A549 (cell line): ENCODE measurements at regions not wholly inside any gene's neighbourhood (a gene's known extent, or its start where the extent isn't known, plus 50 kb on each side); places are given as distances from the start of the nearest gene placed in this dataset.

ENCODE experiments used
- ATAC-seq, 2 experiments: fragments of 200-7000 bp in 1 of 2; fragments of >200 bp in 1 of 2; cut with Nextera tagmentation in 1 of 2; cut with Tn5 transposase in 1 of 2; 3 replicates each; pipeline versions ENCODE4 v1.8.0 to v1.9.1; 2018 to 2020; ENCODE audit warnings: mild to moderate bottlenecking in 1 of 2, moderate library complexity in 1 of 2
- CTCF ChIA-PET: fragments of 300-600 bp; sonication (Branson Sonifier 250); formaldehyde crosslinking; extraction: SDS; loops from one replicate; lab custom pipeline; 2021; ENCODE audit warnings: antibody characterized with exemption, inconsistent platforms; lab: Yijun Ruan, JAX
- POLR2A ChIA-PET: fragments of 350-600 bp; formaldehyde crosslinking; extraction: SDS; loops from one replicate; lab custom pipeline; 2021; ENCODE audit warnings: antibody characterized with exemption, inconsistent platforms; lab: Yijun Ruan, JAX
- DNase-seq, 2 experiments: peaks; one replicate each; pipeline versions ENCODE4 v3.0.0 to v3.0.0-alpha.2; 2011 to 2016; ENCODE audit warnings: low read depth in 1 of 2, low spot score in 1 of 2
- FAIRE-seq: peaks from 2 replicates; lab custom pipeline; 2011; peaks lifted over from hg19 to GRCh38; lab: Jason Lieb, UNC
- H3K27ac ChIP-seq, 2 experiments: fragments of >200 bp; sonication (Bioruptor Twin); formaldehyde crosslinking; 3 replicates each; pipeline ENCODE4 v1.5.1; 2016 to 2017
- H3K4me1 ChIP-seq: fragments of >200 bp; sonication (Bioruptor Twin); formaldehyde crosslinking; 3 replicates; pipeline ENCODE4 v1.6.1; 2016
- H3K4me2 ChIP-seq: fragments of >200 bp; sonication (Bioruptor Twin); formaldehyde crosslinking; 3 replicates; pipeline ENCODE4 v1.6.1; 2016
- H3K4me3 ChIP-seq: fragments of >200 bp; sonication (Bioruptor Twin); formaldehyde crosslinking; 3 replicates; pipeline ENCODE4 v1.5.1; 2016
- H3K9me3 ChIP-seq: fragments of >200 bp; sonication (Bioruptor Twin); formaldehyde crosslinking; 3 replicates; pipeline ENCODE4 v1.6.1; 2016
- BHLHE40 ChIP-seq: IDR thresholded peaks from 2 replicates; pipeline ENCODE4 v1.6.1; 2012; ENCODE audit warnings: low read depth, low read length, inconsistent platforms
- CBX2 ChIP-seq: fragments of 200-600 bp; sonication (generic); IDR thresholded peaks from 2 replicates; pipeline ENCODE4 v1.6.1; 2016; ENCODE audit warnings: low read depth, mild to moderate bottlenecking, borderline replicate concordance
- CBX8 ChIP-seq: fragments of 200-600 bp; sonication (generic); IDR thresholded peaks from 2 replicates; pipeline ENCODE4 v1.6.1; 2016
- EHMT2 ChIP-seq: fragments of 200-600 bp; sonication (generic); IDR thresholded peaks from 2 replicates; pipeline ENCODE4 v1.6.1; 2016; ENCODE audit warnings: antibody characterized with exemption, low read depth, mild to moderate bottlenecking, moderate library complexity
- ELK1 ChIP-seq: fragments of 150-350 bp; IDR thresholded peaks from 2 replicates; pipeline ENCODE4 v1.6.1; 2014; ENCODE audit warnings: low read depth, mild to moderate bottlenecking, low read length
- EP300 ChIP-seq, 2 experiments: fragments of >200 bp; sonication (Bioruptor Twin); formaldehyde crosslinking; IDR thresholded peaks; 2 replicates in 1 of 2; 3 replicates in 1 of 2; pipeline ENCODE4 v1.6.1; 2016 to 2017
- ESRRA ChIP-seq: fragments of 150-350 bp; IDR thresholded peaks from 2 replicates; pipeline ENCODE4 v1.6.1; 2014; ENCODE audit warnings: mild to moderate bottlenecking, low read length, borderline replicate concordance
- FOSB ChIP-seq: fragments of 250-450 bp; sonication (Bioruptor Pico); IDR thresholded peaks from 2 replicates; pipeline ENCODE4 v1.5.0; 2020; ENCODE audit warnings: mild to moderate bottlenecking, moderate library complexity
- FOXS1 ChIP-seq: fragments of 250-450 bp; sonication (Bioruptor Pico); IDR thresholded peaks from 2 replicates; pipeline ENCODE4 v1.5.0; 2020; ENCODE audit warnings: mild to moderate bottlenecking, moderate library complexity
- HDAC2 ChIP-seq: fragments of 200-600 bp; sonication (generic); IDR thresholded peaks from 2 replicates; pipeline ENCODE4 v1.6.1; 2016
- HES2 ChIP-seq: fragments of >200 bp; sonication (Bioruptor Twin); formaldehyde crosslinking; IDR thresholded peaks from 2 replicates; pipeline ENCODE4 v1.6.1; 2016
- HOXA7 ChIP-seq: fragments of 250-450 bp; sonication (Bioruptor Pico); IDR thresholded peaks from 2 replicates; pipeline ENCODE4 v1.5.0; 2020; ENCODE audit warnings: mild to moderate bottlenecking, moderate library complexity
- HOXB5 ChIP-seq: fragments of 250-450 bp; sonication (Bioruptor Pico); IDR thresholded peaks from 2 replicates; pipeline ENCODE4 v1.5.0; 2020; ENCODE audit warnings: mild to moderate bottlenecking, moderate library complexity
- MAFK ChIP-seq: fragments of 450-650 bp; IDR thresholded peaks from 2 replicates; pipeline ENCODE4 v1.6.1; 2014; ENCODE audit not compliant: partially characterized antibody
- PHF8 ChIP-seq: fragments of 200-600 bp; sonication (generic); IDR thresholded peaks from 2 replicates; pipeline ENCODE4 v1.6.1; 2016; ENCODE audit warnings: low read depth, mild to moderate bottlenecking, antibody characterized with exemption, moderate library complexity, borderline replicate concordance
- POLR2AphosphoS2 ChIP-seq: conservative IDR thresholded peaks from 2 replicates; pipeline ENCODE4 v1.6.1; 2012; ENCODE audit warnings: low read length, improper control_type of control experiment, inconsistent platforms
- RARB ChIP-seq: fragments of 250-450 bp; sonication (Bioruptor Pico); IDR thresholded peaks from 2 replicates; pipeline ENCODE4 v1.8.0; 2021; ENCODE audit warnings: mild to moderate bottlenecking, moderate library complexity
- RCOR1 ChIP-seq: fragments of 150-350 bp; IDR thresholded peaks from 2 replicates; pipeline ENCODE4 v1.6.1; 2014; ENCODE audit warnings: antibody characterized with exemption, low read length, low read depth
- REST ChIP-seq: fragments of 200-600 bp; sonication (generic); IDR thresholded peaks from 2 replicates; pipeline ENCODE4 v1.6.1; 2016; ENCODE audit warnings: antibody characterized with exemption, mild to moderate bottlenecking, moderate library complexity
- RFX5 ChIP-seq: fragments of 450-650 bp; IDR thresholded peaks from 2 replicates; pipeline ENCODE4 v1.7.1; 2014; ENCODE audit warnings: antibody characterized with exemption, mild to moderate bottlenecking, moderate library complexity
- SREBF2 ChIP-seq: fragments of 450-650 bp; IDR thresholded peaks from 2 replicates; pipeline ENCODE4 v1.6.1; 2014; ENCODE audit warnings: mild to moderate bottlenecking, moderate library complexity
- TFCP2L1 ChIP-seq: fragments of 250-450 bp; sonication (Bioruptor Pico); IDR thresholded peaks from 2 replicates; pipeline ENCODE4 v1.5.0; 2021; ENCODE audit warnings: mild to moderate bottlenecking
- TP53 ChIP-seq: fragments of 250-450 bp; sonication (Bioruptor Pico); IDR thresholded peaks from 2 replicates; pipeline ENCODE4 v1.5.0; 2021; ENCODE audit warnings: mild to moderate bottlenecking, moderate library complexity
- ZNF302 ChIP-seq: fragments of 250-450 bp; sonication (Bioruptor Pico); IDR thresholded peaks from 2 replicates; pipeline ENCODE4 v1.9.0; 2021; ENCODE audit warnings: inconsistent platforms, mild to moderate bottlenecking, moderate library complexity
- WGBS: methylation state at CpG from one replicate; pipeline ENCODE4 v1.1.6; 2017; ENCODE audit errors: missing lambda C conversion rate; 5-methylcytosine and 5-hydroxymethylcytosine counted together
- TF ChIP-seq, protein P1 (sequence below): fragments of 450-650 bp; IDR thresholded peaks from 2 replicates; pipeline ENCODE4 v1.6.1; 2014; ENCODE audit warnings: antibody characterized with exemption
- TF ChIP-seq, protein P2 (sequence below): IDR thresholded peaks from 2 replicates; pipeline ENCODE4 v1.6.1; 2012

GRCh38 chr7:16203065-16203464 lies 218.3 kb downstream of the CRPPA start:
- no peak for FAIRE-seq
- CTCF ChIA-PET, result no interaction called here
- no peak for ATAC-seq
- Histone ChIP-seq H3K9me3 (no peaks in the 10 kb centered on the region), H3K4me1 (no peaks in the 10 kb centered on the region), H3K4me3 (no peak overlapping the region), H3K4me2 (no peak overlapping the region)
- no peak for DNase-seq
- TF ChIP-seq TFCP2L1 (CRISPR knock-in tag), result no peak
- TF ChIP-seq TP53 (CRISPR knock-in tag), result no peak
- no peak for TF ChIP-seq EHMT2
- no peak for TF ChIP-seq HOXB5 (CRISPR knock-in tag)
- TF ChIP-seq BHLHE40, result no peak
- no peak for TF ChIP-seq ESRRA
- TF ChIP-seq, all 56 proteins: peak for 0
- H3K27ac ChIP-seq, result no peak overlapping the region
- POLR2A ChIA-PET, result no interaction called here
- 40% methylated on average over 3 of the region's 3 CpGs for WGBS

DNA sequence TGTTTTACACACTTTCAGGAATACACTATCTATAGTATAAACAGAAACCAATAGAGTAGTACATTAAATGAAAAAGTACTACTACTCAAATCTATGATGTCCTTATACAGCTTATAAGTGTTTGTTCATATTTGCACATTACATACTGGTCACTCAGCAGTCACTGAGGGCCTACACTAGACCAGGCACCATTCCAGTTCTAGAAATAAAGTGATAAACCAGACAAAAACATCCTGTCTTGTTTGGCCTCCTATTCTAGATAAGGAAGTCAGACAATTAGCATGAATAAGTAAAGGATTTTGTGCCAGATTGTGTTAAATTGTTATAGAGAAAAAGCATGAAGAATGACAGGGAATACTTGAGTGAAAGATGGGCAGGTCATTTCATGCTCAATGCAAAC lies 219.0 kb downstream of the CRPPA start:
- ATAC-seq (no peak), DNase-seq (no peak), FAIRE-seq (no peak)
- TF ChIP-seq RFX5, result no peak
- TF ChIP-seq EP300 (IDR thresholded peaks at IDR 0.05), result no peak
- TF ChIP-seq, protein P1, sequence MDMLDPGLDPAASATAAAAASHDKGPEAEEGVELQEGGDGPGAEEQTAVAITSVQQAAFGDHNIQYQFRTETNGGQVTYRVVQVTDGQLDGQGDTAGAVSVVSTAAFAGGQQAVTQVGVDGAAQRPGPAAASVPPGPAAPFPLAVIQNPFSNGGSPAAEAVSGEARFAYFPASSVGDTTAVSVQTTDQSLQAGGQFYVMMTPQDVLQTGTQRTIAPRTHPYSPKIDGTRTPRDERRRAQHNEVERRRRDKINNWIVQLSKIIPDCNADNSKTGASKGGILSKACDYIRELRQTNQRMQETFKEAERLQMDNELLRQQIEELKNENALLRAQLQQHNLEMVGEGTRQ, result no peak
- no peak for TF ChIP-seq RCOR1
- TF ChIP-seq HES2, result no peak
- TF ChIP-seq FOSB (CRISPR knock-in tag), result no peak
- TF ChIP-seq SREBF2, result no peak
- TF ChIP-seq FOXS1 (CRISPR knock-in tag), result no peak
- TF ChIP-seq, protein P2, sequence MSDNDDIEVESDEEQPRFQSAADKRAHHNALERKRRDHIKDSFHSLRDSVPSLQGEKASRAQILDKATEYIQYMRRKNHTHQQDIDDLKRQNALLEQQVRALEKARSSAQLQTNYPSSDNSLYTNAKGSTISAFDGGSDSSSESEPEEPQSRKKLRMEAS, result no peak
- TF ChIP-seq TP53 (CRISPR knock-in tag), result no peak
- no peak for TF ChIP-seq ZNF302 (CRISPR knock-in tag)
- TF ChIP-seq PHF8, result no peak
- no peak for TF ChIP-seq RARB (CRISPR knock-in tag)
- TF ChIP-seq HOXA7, result no peak
- TF ChIP-seq MAFK, result no peak
- no peak for TF ChIP-seq HOXB5 (CRISPR knock-in tag)
- TF ChIP-seq ELK1, result no peak
- no peak for TF ChIP-seq TFCP2L1 (CRISPR knock-in tag)
- H3K4me2 ChIP-seq, result no peak overlapping the region
- no peaks in the 10 kb centered on the region for H3K9me3 ChIP-seq
- CTCF ChIA-PET, result no interaction called here
- no peaks in the 10 kb centered on the region for H3K4me1 ChIP-seq
- H3K4me3 ChIP-seq, result no peak overlapping the region
- H3K27ac ChIP-seq, result no peak overlapping the region
- POLR2A ChIA-PET, result no interaction called here

DNA sequence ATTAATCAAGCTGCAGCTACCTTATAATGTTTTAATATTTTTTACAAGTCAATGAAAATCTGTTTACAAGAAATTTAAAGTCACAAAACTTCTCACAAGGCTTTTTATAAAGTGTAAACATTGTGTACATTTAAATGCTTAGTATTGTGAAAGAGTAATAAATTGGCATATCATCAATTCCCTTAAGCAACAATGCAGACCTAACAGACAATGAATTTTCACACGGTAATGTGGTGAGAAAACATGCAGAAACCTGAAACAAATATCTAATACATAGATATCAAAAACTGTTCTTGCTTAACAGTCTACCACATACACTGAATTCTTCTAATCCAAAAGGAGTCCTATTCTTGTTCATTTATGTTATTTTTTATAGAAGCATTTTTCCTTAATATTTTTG lies 220.7 kb downstream of the CRPPA start:
- DNase-seq (no peak), FAIRE-seq (peak; percentile 32), ATAC-seq (no peak)
- CTCF ChIA-PET, result no interaction called here
- WGBS, result 48% methylated on average over 1 of the region's 1 CpG
- no peaks in the 10 kb centered on the region for H3K9me3 ChIP-seq
- H3K4me1 ChIP-seq, result no peaks in the 10 kb centered on the region
- no peak overlapping the region for H3K4me3 ChIP-seq
- TF ChIP-seq CBX8, result no peak
- no peak for TF ChIP-seq HOXA7
- TF ChIP-seq POLR2AphosphoS2, result no peak
- no peak for TF ChIP-seq PHF8
- no peak for TF ChIP-seq CBX2
- TF ChIP-seq REST, result no peak
- no peak for TF ChIP-seq FOXS1 (CRISPR knock-in tag)
- no peak for TF ChIP-seq HDAC2
- TF ChIP-seq ZNF302 (CRISPR knock-in tag), result no peak
- TF ChIP-seq SREBF2, result no peak
- H3K4me2 ChIP-seq, result no peak overlapping the region
- POLR2A ChIA-PET, result no interaction called here
- H3K27ac ChIP-seq, result no peak overlapping the region
